BJ (cell line): ENCODE measurements at regions not wholly inside any gene's neighbourhood (a gene's known extent, or its start where the extent isn't known, plus 50 kb on each side); places are given as distances from the start of the nearest gene placed in this dataset.

Experiments
- CTCF ChIA-PET: fragments of 350-600 bp; formaldehyde crosslinking; extraction: SDS; loops from one replicate; lab custom pipeline; 2021; ENCODE audit warnings: antibody characterized with exemption, inconsistent platforms; lab: Yijun Ruan, JAX
- POLR2A ChIA-PET: fragments of 300-600 bp; sonication (Branson Sonifier 250); formaldehyde crosslinking; extraction: SDS; loops from one replicate; lab custom pipeline; 2021; ENCODE audit warnings: antibody characterized with exemption; lab: Charles Lee
- DNase-seq: peaks from one replicate; pipeline ENCODE4 v3.0.0-alpha.2; 2011; ENCODE audit warnings: low read depth
- H3K27me3 ChIP-seq: 2 replicates; pipeline ENCODE4 v1.6.0; 2011; ENCODE audit warnings: low read length; ENCODE audit not compliant: control insufficient read depth, insufficient read depth
- H3K36me3 ChIP-seq: 2 replicates; pipeline ENCODE4 v1.5.1; 2011; ENCODE audit warnings: low read length; ENCODE audit not compliant: control insufficient read depth, insufficient read depth
- H3K4me3 ChIP-seq: 2 replicates; pipeline ENCODE4 v1.5.1; 2011; ENCODE audit warnings: low read depth, mild to moderate bottlenecking, control low read depth, low read length
- CTCF ChIP-seq: IDR thresholded peaks from 2 replicates; pipeline ENCODE4 v1.5.1; 2011; ENCODE audit warnings: low read depth, mild to moderate bottlenecking, control low read depth, inconsistent platforms, low read length, moderate library complexity; ENCODE audit not compliant: insufficient read depth

DNA sequence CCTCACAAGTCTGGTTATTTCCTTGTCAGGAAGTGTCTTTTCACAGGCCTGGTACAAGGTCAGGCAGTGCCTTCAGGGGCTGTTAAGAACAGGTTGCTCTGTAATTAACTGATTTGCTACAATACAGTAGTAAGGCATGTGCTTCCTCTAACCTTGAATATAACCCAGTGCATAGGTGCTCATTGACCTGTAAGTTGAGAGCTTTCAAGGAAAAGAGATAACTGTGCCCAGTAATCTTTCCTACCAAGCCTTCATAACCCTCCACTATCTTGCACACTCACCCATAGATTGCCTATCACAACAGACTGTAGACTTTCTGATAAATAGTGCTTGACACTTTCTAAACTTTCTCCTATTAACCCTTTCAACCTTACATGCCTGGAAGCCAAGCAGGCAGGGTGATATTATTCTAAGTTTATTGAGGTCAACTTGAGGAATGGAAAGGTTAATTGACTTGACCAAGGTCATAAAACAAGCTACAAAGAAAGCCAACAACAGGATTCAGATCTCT is 148.1 kb downstream of the PPARGC1A start:
- Histone ChIP-seq H3K27me3 (no peaks in the 10 kb centered on the region), H3K4me3 (no peak overlapping the region), H3K36me3 (no peaks in the 10 kb centered on the region)
- ChIA-PET CTCF (no interaction called here), POLR2A (no interaction called here)
- DNase-seq, result no peak
- TF ChIP-seq CTCF, result no peak

GRCh38 chr4:23737571-23737970 is 152.3 kb downstream of the PPARGC1A start:
- Histone ChIP-seq H3K27me3 (no peaks in the 10 kb centered on the region; the same call in 1 of the 2 replicates), H3K4me3 (no peak overlapping the region), H3K36me3 (no peaks in the 10 kb centered on the region)
- DNase-seq, result no peak
- TF ChIP-seq CTCF, result no peak
- CTCF ChIA-PET, result no interaction called here
- POLR2A ChIA-PET, result no interaction called here

DNA sequence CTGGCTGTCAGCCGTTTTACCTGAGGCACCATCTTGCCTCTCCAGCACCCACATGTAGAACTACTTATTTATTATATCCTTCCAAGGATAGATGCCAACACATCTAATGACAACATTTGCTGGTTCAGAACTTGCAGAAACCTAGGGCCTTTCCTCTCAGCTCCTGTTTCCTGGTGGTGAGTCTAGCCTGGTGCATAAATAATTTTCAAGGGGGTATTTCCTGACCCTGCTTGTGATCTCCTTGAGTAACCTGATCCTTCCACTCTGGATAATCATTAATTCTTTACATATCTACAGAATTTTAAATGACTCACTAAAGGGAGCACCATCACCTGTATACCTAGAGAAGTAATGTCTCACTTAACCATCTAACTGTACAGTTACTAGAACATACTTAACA is 153.4 kb downstream of the PPARGC1A start:
- no peak for TF ChIP-seq CTCF
- no peaks in the 10 kb centered on the region; the same call in 1 of the 2 replicates for H3K27me3 ChIP-seq
- no peaks in the 10 kb centered on the region for H3K36me3 ChIP-seq
- ChIA-PET POLR2A (no interaction called here), CTCF (interaction anchor here (1.1 kb wide), 1 partner anchor 11 kb away, joined by 3 read pairs; no protein-coding TSS in a partner anchor)
- no peak for DNase-seq
- H3K4me3 ChIP-seq, result no peak overlapping the region

- Histone ChIP-seq H3K4me3 (no peak overlapping the region), H3K27me3 (no peaks in the 10 kb centered on the region; the same call in 1 of the 2 replicates), H3K36me3 (no peaks in the 10 kb centered on the region)
- no peak for DNase-seq
- no peak for TF ChIP-seq CTCF
- POLR2A ChIA-PET, result no interaction called here
- CTCF ChIA-PET, result interaction anchor here (1.6 kb wide), 1 partner anchor 17 kb away, joined by 6 read pairs; no protein-coding TSS in a partner anchor
Measured at GRCh38 chr4:23734000-23734399, 155.8 kb downstream of the PPARGC1A start.

DNA sequence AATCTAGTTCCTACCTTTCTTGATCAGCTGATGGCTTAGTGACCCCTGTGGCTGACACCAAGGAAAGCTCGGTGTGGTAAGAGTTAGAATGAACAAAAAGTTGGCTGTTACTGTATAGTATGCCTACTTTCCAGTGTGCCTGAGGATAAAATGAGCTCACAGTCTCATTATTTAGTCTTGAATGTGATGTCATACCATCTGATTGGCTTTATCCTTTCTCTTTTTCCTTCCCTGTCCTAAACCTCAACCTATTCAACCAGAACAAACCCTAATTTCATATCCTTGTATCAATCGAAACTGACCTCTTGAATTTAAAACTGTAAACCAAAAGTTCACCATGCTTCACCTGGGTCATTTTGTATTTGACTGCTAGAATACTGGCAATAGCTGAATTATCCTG is 156.4 kb downstream of the PPARGC1A start:
- POLR2A ChIA-PET, result no interaction called here
- TF ChIP-seq CTCF, result no peak
- Histone ChIP-seq H3K4me3 (no peak overlapping the region), H3K36me3 (no peaks in the 10 kb centered on the region), H3K27me3 (no peaks in the 10 kb centered on the region; the same call in 1 of the 2 replicates)
- CTCF ChIA-PET, result interaction anchor here (1.6 kb wide), 1 partner anchor 16 kb away, joined by 6 read pairs; no protein-coding TSS in a partner anchor
- no peak for DNase-seq
